Left lung (tissue), 4 donors: ENCODE measurements at regions not wholly inside any gene's neighbourhood (a gene's known extent, or its start where the extent isn't known, plus 50 kb on each side); places are given as distances from the start of the nearest gene placed in this dataset.

Source experiments
- ATAC-seq: fragments of 200-7000 bp; cut with Tn5 transposase; one replicate; pipeline ENCODE4 v1.9.1; 2020; ENCODE audit warnings: moderate library complexity
- DNase-seq, 4 donors: peaks; one replicate each; pipeline ENCODE4 v3.0.0-alpha.2; 2013 to 2020
- H3K27ac ChIP-seq, 2 donors: fragments of 200-600 bp; sonication (generic) in 1 of 2; one replicate each; pipeline versions ENCODE4 v1.5.0 to v1.8.0; 2020 to 2021
- H3K27me3 ChIP-seq, 2 donors: fragments of 200-600 bp; sonication (generic) in 1 of 2; one replicate each; pipeline versions ENCODE4 v1.5.0 to v1.8.0; 2020 to 2021
- H3K36me3 ChIP-seq, 2 donors: fragments of 200-600 bp; sonication (generic) in 1 of 2; one replicate each; pipeline versions ENCODE4 v1.5.0 to v1.8.0; 2020 to 2021
- H3K4me1 ChIP-seq, 2 donors: fragments of 200-600 bp; one replicate each; pipeline ENCODE4 v1.8.0; 2021
- H3K4me3 ChIP-seq, 2 donors: fragments of 200-600 bp; sonication (generic) in 1 of 2; one replicate each; pipeline versions ENCODE4 v1.5.0 to v1.8.0; 2020 to 2021; ENCODE audit warnings: mild to moderate bottlenecking in 1 of 2
- H3K9me3 ChIP-seq, 2 donors: fragments of 200-600 bp; sonication (generic) in 1 of 2; one replicate each; pipeline versions ENCODE4 v1.5.0 to v1.8.0; 2020 to 2021
- CTCF ChIP-seq, 2 donors: fragments of 200-600 bp; sonication (generic) in 1 of 2; IDR thresholded peaks; one replicate each; pipeline versions ENCODE4 v1.5.0 to v1.8.0; 2021; ENCODE audit warnings: antibody characterized with exemption in 2 of 2
- intact Hi-C, 2 donors: fragments of 100-400 bp; cut with DNase I; formaldehyde crosslinking; loops; one replicate each; pipeline versions ENCODE4 v1.11.2 to v1.14.2; 2022
- donor health status: DM: no; HTN: yes; CAD: no.
- donor health status: DM: no; HTN: no; CAD: no.

- intact Hi-C loops: no loop called here
- Histone ChIP-seq H3K36me3 (no peaks in the 10 kb centered on the region), H3K27me3 (peaks cover 0 to 5% of the 10 kb centered on the region in 2 donors), H3K4me1 (no peaks in the 10 kb centered on the region), H3K27ac (no peak overlapping the region), H3K9me3 (no peaks in the 10 kb centered on the region), H3K4me3 (no peak overlapping the region)
- DNase-seq (no peak), ATAC-seq (peak; percentile 16)
- no peak for TF ChIP-seq CTCF (IDR thresholded peaks at IDR 0.05)
Measured at GRCh38 chr19:30864391-30865215, 484.6 kb downstream of the TSHZ3 start.

GRCh38 chr19:30862876-30863275 lies 486.4 kb downstream of the TSHZ3 start:
- H3K36me3 ChIP-seq: no peaks in the 10 kb centered on the region
- no peak overlapping the region for H3K27ac ChIP-seq
- intact Hi-C loops: no loop called here
- no peak for TF ChIP-seq CTCF (IDR thresholded peaks at IDR 0.05)
- ATAC-seq (no peak), DNase-seq (no peak)
- no peaks in the 10 kb centered on the region for H3K4me1 ChIP-seq
- H3K4me3 ChIP-seq: no peak overlapping the region
- H3K27me3 ChIP-seq: peaks cover 0 to 5% of the 10 kb centered on the region in 2 donors
- H3K9me3 ChIP-seq: no peaks in the 10 kb centered on the region

GRCh38 chr19:30861919-30862318 lies 487.3 kb downstream of the TSHZ3 start:
- DNase-seq (no peak), ATAC-seq (no peak)
- Histone ChIP-seq H3K4me1 (no peaks in the 10 kb centered on the region), H3K27ac (no peak overlapping the region), H3K36me3 (no peaks in the 10 kb centered on the region), H3K9me3 (no peaks in the 10 kb centered on the region), H3K27me3 (peaks cover 0 to 5% of the 10 kb centered on the region in 2 donors), H3K4me3 (no peak overlapping the region)
- intact Hi-C loops: no loop called here
- no peak for TF ChIP-seq CTCF (IDR thresholded peaks at IDR 0.05)

GRCh38 chr19:30857966-30858490 lies 485.8 kb downstream of the ZNF536 start:
- TF ChIP-seq CTCF (IDR thresholded peaks at IDR 0.05): no peak
- Histone ChIP-seq H3K27ac (no peak overlapping the region), H3K9me3 (no peaks in the 10 kb centered on the region), H3K36me3 (no peaks in the 10 kb centered on the region), H3K27me3 (peaks cover 0 to 5% of the 10 kb centered on the region in 2 donors), H3K4me1 (no peaks in the 10 kb centered on the region), H3K4me3 (no peak overlapping the region)
- no peak for DNase-seq
- no peak for ATAC-seq
- intact Hi-C loops: no loop called here

GRCh38 chr19:30857388-30857787 lies 485.2 kb downstream of the ZNF536 start:
- H3K4me1 ChIP-seq: no peaks in the 10 kb centered on the region
- H3K27ac ChIP-seq: no peak overlapping the region
- H3K36me3 ChIP-seq: no peaks in the 10 kb centered on the region
- peaks cover 0 to 3% of the 10 kb centered on the region in 2 donors for H3K27me3 ChIP-seq
- no peak for TF ChIP-seq CTCF (IDR thresholded peaks at IDR 0.05)
- ATAC-seq: no peak
- no peak overlapping the region for H3K4me3 ChIP-seq
- no peaks in the 10 kb centered on the region for H3K9me3 ChIP-seq
- intact Hi-C loops: no loop called here
- DNase-seq: no peak
